ENCODE measurements at regions not wholly inside any gene's neighbourhood (a gene's known extent, or its start where the extent isn't known, plus 50 kb on each side); places are given as distances from the start of the nearest gene placed in this dataset.

- TF ChIP-seq EZH2 (IDR thresholded peaks at IDR 0.05; ENCODE audit: borderline replicate concordance, control insufficient read depth, low read depth, low read length) (no peak), CTCF (IDR thresholded peaks at IDR 0.05 in 2 of 3, conservative IDR thresholded peaks at IDR 0.05 in 1 of 3; ENCODE audit: control insufficient read depth in 2 of 3, extremely low read depth in 1 of 3, insufficient read depth in 1 of 3, low read depth in 3 of 3, low read length in 3 of 3) (no peak), RFX5 (IDR thresholded peaks at IDR 0.05; ENCODE audit: low read depth, low read length) (no peak), RAD21 (IDR thresholded peaks at IDR 0.05; ENCODE audit: insufficient read depth, low read depth, low read length) (no peak), POLR2A (IDR thresholded peaks at IDR 0.05; ENCODE audit: low read depth, low read length) (no peak), HDGF (IDR thresholded peaks at IDR 0.05) (no peak), TAF1 (IDR thresholded peaks at IDR 0.05; ENCODE audit: borderline replicate concordance, low read depth, low read length) (no peak), CHD2 (IDR thresholded peaks at IDR 0.05; ENCODE audit: borderline replicate concordance, low read depth, low read length) (no peak), CHD4 (IDR thresholded peaks at IDR 0.05) (no peak), JUND (IDR thresholded peaks at IDR 0.05; ENCODE audit: low read depth, low read length) (no peak), RELA (IDR thresholded peaks at IDR 0.05; ENCODE audit: borderline replicate concordance, partially characterized antibody) (no peak), RCOR1 (conservative IDR thresholded peaks at IDR 0.05; ENCODE audit: low read depth, low read length) (no peak), SRF (IDR thresholded peaks at IDR 0.05; ENCODE audit: low read depth in 2 of 2, low read length in 2 of 2) (no peak)
Measured at GRCh38 chr4:93888768-93889167, 60.2 kb downstream of the ATOH1 start.

Data from GM12878 (cell line).